SK-N-SH treated with all-trans-retinoic acid at 6 μM for 48 hours (cell line): ENCODE measurements at regions not wholly inside any gene's neighbourhood (a gene's known extent, or its start where the extent isn't known, plus 50 kb on each side); places are given as distances from the start of the nearest gene placed in this dataset.

Experiments used
- ATAC-seq: fragments of 200-7000 bp; cut with Tn5 transposase; 3 replicates; pipeline ENCODE4 v1.9.1; 2020; ENCODE audit warnings: mild to moderate bottlenecking, moderate library complexity
- ARNTL ChIP-seq: fragments of 450-650 bp; formaldehyde crosslinking; IDR thresholded peaks from 2 replicates; pipeline ENCODE4 v1.5.0; 2020; ENCODE audit warnings: low read depth, mild to moderate bottlenecking, moderate library complexity, borderline replicate concordance
- BACH2 ChIP-seq: fragments of 250-450 bp; sonication (Bioruptor Pico); IDR thresholded peaks from 2 replicates; pipeline ENCODE4 v1.9.0; 2021; ENCODE audit warnings: mild to moderate bottlenecking, borderline replicate concordance
- CREB5 ChIP-seq: fragments of 250-450 bp; sonication (Bioruptor Pico); IDR thresholded peaks from 2 replicates; pipeline ENCODE4 v1.5.1; 2020; ENCODE audit warnings: low read depth, mild to moderate bottlenecking, moderate library complexity
- CSDC2 ChIP-seq: fragments of 250-450 bp; sonication (Bioruptor Pico); IDR thresholded peaks from 2 replicates; pipeline ENCODE4 v1.5.0; 2020; ENCODE audit warnings: mild to moderate bottlenecking, moderate library complexity
- CSRNP3 ChIP-seq: fragments of 250-450 bp; sonication (Bioruptor Pico); IDR thresholded peaks from 2 replicates; pipeline ENCODE4 v1.5.1; 2021; ENCODE audit warnings: mild to moderate bottlenecking, moderate library complexity
- ESRRG ChIP-seq: fragments of 250-450 bp; sonication (Bioruptor Pico); IDR thresholded peaks from 2 replicates; pipeline ENCODE4 v1.6.1; 2021; ENCODE audit warnings: mild to moderate bottlenecking
- GLIS3 ChIP-seq: fragments of 250-450 bp; sonication (Bioruptor Pico); IDR thresholded peaks from 2 replicates; pipeline ENCODE4 v1.5.0; 2020; ENCODE audit warnings: mild to moderate bottlenecking, moderate library complexity
- ISL1 ChIP-seq: fragments of 250-450 bp; sonication (Bioruptor Pico); IDR thresholded peaks from 2 replicates; pipeline ENCODE4 v2.1.2; 2022; ENCODE audit warnings: mild to moderate bottlenecking, moderate library complexity
- OSR1 ChIP-seq: fragments of 250-450 bp; sonication (Bioruptor Pico); IDR thresholded peaks from 2 replicates; pipeline ENCODE4 v1.8.0; 2022; ENCODE audit warnings: moderate library complexity, mild to moderate bottlenecking, inconsistent platforms
- POU6F1 ChIP-seq: fragments of 250-450 bp; sonication (Bioruptor Pico); IDR thresholded peaks from 2 replicates; pipeline ENCODE4 v1.8.0; 2021; ENCODE audit warnings: low read depth, mild to moderate bottlenecking, moderate library complexity, borderline replicate concordance
- PPARA ChIP-seq: fragments of 250-450 bp; sonication (Bioruptor Pico); IDR thresholded peaks from 2 replicates; pipeline ENCODE4 v1.5.0; 2020; ENCODE audit warnings: mild to moderate bottlenecking, borderline replicate concordance
- RARB ChIP-seq: fragments of 250-450 bp; sonication (Bioruptor Pico); IDR thresholded peaks from 2 replicates; pipeline ENCODE4 v1.8.0; 2021; ENCODE audit warnings: mild to moderate bottlenecking, moderate library complexity
- SNAI2 ChIP-seq: fragments of 250-450 bp; sonication (Bioruptor Pico); IDR thresholded peaks from 2 replicates; pipeline ENCODE4 v1.5.0; 2020; ENCODE audit warnings: mild to moderate bottlenecking, moderate library complexity
- TCF4 ChIP-seq: fragments of 250-450 bp; sonication (Bioruptor Pico); IDR thresholded peaks from 2 replicates; pipeline ENCODE4 v1.8.0; 2021; ENCODE audit warnings: mild to moderate bottlenecking, moderate library complexity, borderline replicate concordance
- TSHZ2 ChIP-seq: fragments of 250-450 bp; sonication (Bioruptor Pico); IDR thresholded peaks from 2 replicates; pipeline ENCODE4 v1.5.0; 2020; ENCODE audit warnings: mild to moderate bottlenecking, moderate library complexity
- ZC3H10 ChIP-seq: fragments of 250-450 bp; sonication (Bioruptor Pico); IDR thresholded peaks from 2 replicates; pipeline ENCODE4 v1.5.1; 2021; ENCODE audit warnings: mild to moderate bottlenecking, moderate library complexity
- ZFP3 ChIP-seq: fragments of 250-450 bp; sonication (Bioruptor Pico); IDR thresholded peaks from 2 replicates; pipeline ENCODE4 v1.5.0; 2020; ENCODE audit warnings: mild to moderate bottlenecking, moderate library complexity
- ZFP30 ChIP-seq: fragments of 450-650 bp; formaldehyde crosslinking; IDR thresholded peaks from 2 replicates; pipeline ENCODE4 v1.5.0; 2022; ENCODE audit warnings: mild to moderate bottlenecking, moderate library complexity
- ZNF565 ChIP-seq: fragments of 450-650 bp; formaldehyde crosslinking; conservative IDR thresholded peaks from 2 replicates; pipeline ENCODE4 v1.5.0; 2020; ENCODE audit warnings: low read depth, mild to moderate bottlenecking, moderate library complexity
- ZNF70 ChIP-seq: fragments of 450-650 bp; formaldehyde crosslinking; IDR thresholded peaks from 2 replicates; pipeline ENCODE4 v1.5.0; 2020; ENCODE audit warnings: mild to moderate bottlenecking, moderate library complexity
- ZNF8 ChIP-seq: fragments of 450-650 bp; formaldehyde crosslinking; IDR thresholded peaks from 2 replicates; pipeline ENCODE4 v1.5.0; 2020; ENCODE audit warnings: mild to moderate bottlenecking, moderate library complexity

GRCh38 chr13:99725644-99726043 is 224.4 kb downstream of the TM9SF2 start:
- TF ChIP-seq ZFP3, result no peak
- no peak for TF ChIP-seq CSRNP3
- no peak for TF ChIP-seq RARB (CRISPR knock-in tag)
- TF ChIP-seq ZFP30 (CRISPR knock-in tag), result no peak
- TF ChIP-seq ZC3H10, result no peak
- TF ChIP-seq ZNF565, result no peak
- ATAC-seq, result no peak

- TF ChIP-seq ZNF565, result no peak
- no peak for TF ChIP-seq SNAI2 (CRISPR knock-in tag)
- no peak for TF ChIP-seq OSR1 (CRISPR knock-in tag)
- TF ChIP-seq ZC3H10, result no peak
- TF ChIP-seq RARB (CRISPR knock-in tag), result no peak
- no peak for TF ChIP-seq ISL1 (CRISPR knock-in tag)
- no peak for TF ChIP-seq GLIS3
- TF ChIP-seq ZNF70 (CRISPR knock-in tag), result no peak
- TF ChIP-seq TCF4 (CRISPR knock-in tag), result no peak
- no peak for TF ChIP-seq ESRRG
- TF ChIP-seq POU6F1 (CRISPR knock-in tag), result no peak
- no peak for TF ChIP-seq CREB5 (CRISPR knock-in tag)
- no peak for TF ChIP-seq ZNF8 (CRISPR knock-in tag)
- no peak for TF ChIP-seq ZFP30 (CRISPR knock-in tag)
- TF ChIP-seq BACH2, result no peak
- TF ChIP-seq PPARA, result no peak
- TF ChIP-seq ARNTL (CRISPR knock-in tag), result no peak
- TF ChIP-seq ZFP3, result no peak
- no peak for ATAC-seq
Observed at GRCh38 chr13:99724633-99725517, 223.6 kb downstream of the TM9SF2 start.

GRCh38 chr13:99723878-99724277 is 222.6 kb downstream of the TM9SF2 start:
- ATAC-seq, result no peak
- no peak for TF ChIP-seq ZNF70 (CRISPR knock-in tag)

GRCh38 chr13:99722931-99723330 is 221.7 kb downstream of the TM9SF2 start:
- TF ChIP-seq ZNF565, result no peak
- TF ChIP-seq ISL1 (CRISPR knock-in tag), result no peak
- TF ChIP-seq ZC3H10, result no peak
- no peak for TF ChIP-seq ESRRG
- TF ChIP-seq CSDC2 (CRISPR knock-in tag), result no peak
- TF ChIP-seq CSRNP3, result no peak
- no peak for TF ChIP-seq ZNF70 (CRISPR knock-in tag)
- no peak for TF ChIP-seq POU6F1 (CRISPR knock-in tag)
- TF ChIP-seq TCF4 (CRISPR knock-in tag), result no peak
- TF ChIP-seq ZFP3, result no peak
- TF ChIP-seq ZFP30 (CRISPR knock-in tag), result no peak
- TF ChIP-seq OSR1 (CRISPR knock-in tag), result no peak
- TF ChIP-seq TSHZ2, result no peak
- TF ChIP-seq CREB5 (CRISPR knock-in tag), result no peak
- no peak for TF ChIP-seq GLIS3
- TF ChIP-seq ZNF8 (CRISPR knock-in tag), result no peak
- no peak for TF ChIP-seq RARB (CRISPR knock-in tag)
- TF ChIP-seq, all 23 proteins: peak for 0
- no peak for ATAC-seq
